LoVo (cell line): ENCODE measurements at regions not wholly inside any gene's neighbourhood (a gene's known extent, or its start where the extent isn't known, plus 50 kb on each side); places are given as distances from the start of the nearest gene placed in this dataset.

ENCODE experiments used
- DNase-seq: peaks from one replicate; pipeline ENCODE4 v3.0.0-alpha.2; 2016; ENCODE audit warnings: low spot score

DNA sequence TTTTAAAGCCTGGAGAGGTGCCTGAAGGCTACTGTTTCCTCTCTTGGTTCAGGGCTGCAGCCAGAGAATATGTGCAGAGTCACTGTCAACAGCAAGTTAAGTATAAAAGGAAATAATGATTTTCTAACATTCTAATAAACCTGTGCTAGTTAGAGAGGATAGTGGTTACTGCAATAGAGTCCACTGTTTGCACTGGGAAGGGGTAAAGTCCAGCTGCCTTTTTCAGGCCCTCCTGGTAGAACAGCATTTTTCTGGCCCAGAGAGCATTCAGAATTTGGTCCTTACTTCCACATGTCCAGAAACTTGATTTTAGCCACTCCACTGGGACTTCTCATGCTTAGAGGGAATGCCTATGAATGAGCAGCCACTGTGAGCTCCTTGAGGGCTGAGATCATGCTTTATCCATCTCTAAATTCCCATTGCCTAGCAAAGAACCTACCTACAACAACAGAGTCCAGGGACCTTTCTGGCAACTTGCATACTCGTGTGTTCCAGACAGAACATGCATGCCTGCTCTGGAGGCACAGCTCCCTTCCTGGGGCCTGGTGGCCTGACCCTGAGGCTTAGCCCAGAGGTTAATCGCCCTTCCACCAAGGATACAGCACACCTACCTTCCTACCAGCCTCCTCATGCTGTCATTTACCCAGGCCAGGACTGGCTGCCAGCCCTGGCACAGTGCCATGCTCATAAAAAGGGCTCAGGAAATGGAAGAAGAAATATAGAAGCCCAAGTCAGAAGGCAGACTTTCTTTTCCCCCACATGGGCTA, 50.3 kb upstream of the ATP13A3 start:
- DNase-seq, result peak; percentile 84
